Left lung (tissue), 4 donors: ENCODE measurements at regions not wholly inside any gene's neighbourhood (a gene's known extent, or its start where the extent isn't known, plus 50 kb on each side); places are given as distances from the start of the nearest gene placed in this dataset.

Experiments
- ATAC-seq: fragments of 200-7000 bp; cut with Tn5 transposase; one replicate; pipeline ENCODE4 v1.9.1; 2020; ENCODE audit warnings: moderate library complexity
- DNase-seq, 4 donors: peaks; one replicate each; pipeline ENCODE4 v3.0.0-alpha.2; 2013 to 2020
- H3K27ac ChIP-seq, 2 donors: fragments of 200-600 bp; sonication (generic) in 1 of 2; one replicate each; pipeline versions ENCODE4 v1.5.0 to v1.8.0; 2020 to 2021
- H3K27me3 ChIP-seq, 2 donors: fragments of 200-600 bp; sonication (generic) in 1 of 2; one replicate each; pipeline versions ENCODE4 v1.5.0 to v1.8.0; 2020 to 2021
- H3K36me3 ChIP-seq, 2 donors: fragments of 200-600 bp; sonication (generic) in 1 of 2; one replicate each; pipeline versions ENCODE4 v1.5.0 to v1.8.0; 2020 to 2021
- H3K4me1 ChIP-seq, 2 donors: fragments of 200-600 bp; one replicate each; pipeline ENCODE4 v1.8.0; 2021
- H3K4me3 ChIP-seq, 2 donors: fragments of 200-600 bp; sonication (generic) in 1 of 2; one replicate each; pipeline versions ENCODE4 v1.5.0 to v1.8.0; 2020 to 2021; ENCODE audit warnings: mild to moderate bottlenecking in 1 of 2
- H3K9me3 ChIP-seq, 2 donors: fragments of 200-600 bp; sonication (generic) in 1 of 2; one replicate each; pipeline versions ENCODE4 v1.5.0 to v1.8.0; 2020 to 2021
- intact Hi-C, 2 donors: fragments of 100-400 bp; cut with DNase I; formaldehyde crosslinking; loops; one replicate each; pipeline versions ENCODE4 v1.11.2 to v1.14.2; 2022
- TF ChIP-seq, protein P1 (sequence below), 2 donors: fragments of 200-600 bp; sonication (generic) in 1 of 2; IDR thresholded peaks; one replicate each; pipeline versions ENCODE4 v1.5.0 to v1.8.0; 2021; ENCODE audit warnings: antibody characterized with exemption in 2 of 2
- donor health status: DM: no; HTN: yes; CAD: no.
- donor health status: DM: no; HTN: no; CAD: no.

- DNase-seq (no peak), ATAC-seq (no peak)
- Histone ChIP-seq H3K36me3 (no peaks in the 10 kb centered on the region), H3K27me3 (no peaks in the 10 kb centered on the region), H3K4me3 (no peak overlapping the region), H3K9me3 (no peaks in the 10 kb centered on the region), H3K4me1 (peaks cover 0 to 9% of the 10 kb centered on the region in 2 donors), H3K27ac (no peak overlapping the region)
- intact Hi-C loops = no loop called here
- TF ChIP-seq, protein P1, sequence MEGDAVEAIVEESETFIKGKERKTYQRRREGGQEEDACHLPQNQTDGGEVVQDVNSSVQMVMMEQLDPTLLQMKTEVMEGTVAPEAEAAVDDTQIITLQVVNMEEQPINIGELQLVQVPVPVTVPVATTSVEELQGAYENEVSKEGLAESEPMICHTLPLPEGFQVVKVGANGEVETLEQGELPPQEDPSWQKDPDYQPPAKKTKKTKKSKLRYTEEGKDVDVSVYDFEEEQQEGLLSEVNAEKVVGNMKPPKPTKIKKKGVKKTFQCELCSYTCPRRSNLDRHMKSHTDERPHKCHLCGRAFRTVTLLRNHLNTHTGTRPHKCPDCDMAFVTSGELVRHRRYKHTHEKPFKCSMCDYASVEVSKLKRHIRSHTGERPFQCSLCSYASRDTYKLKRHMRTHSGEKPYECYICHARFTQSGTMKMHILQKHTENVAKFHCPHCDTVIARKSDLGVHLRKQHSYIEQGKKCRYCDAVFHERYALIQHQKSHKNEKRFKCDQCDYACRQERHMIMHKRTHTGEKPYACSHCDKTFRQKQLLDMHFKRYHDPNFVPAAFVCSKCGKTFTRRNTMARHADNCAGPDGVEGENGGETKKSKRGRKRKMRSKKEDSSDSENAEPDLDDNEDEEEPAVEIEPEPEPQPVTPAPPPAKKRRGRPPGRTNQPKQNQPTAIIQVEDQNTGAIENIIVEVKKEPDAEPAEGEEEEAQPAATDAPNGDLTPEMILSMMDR (IDR thresholded peaks at IDR 0.05) = no peak
Observed at GRCh38 chr17:55645361-55645760, 77.3 kb downstream of the TMEM100 start.

DNA sequence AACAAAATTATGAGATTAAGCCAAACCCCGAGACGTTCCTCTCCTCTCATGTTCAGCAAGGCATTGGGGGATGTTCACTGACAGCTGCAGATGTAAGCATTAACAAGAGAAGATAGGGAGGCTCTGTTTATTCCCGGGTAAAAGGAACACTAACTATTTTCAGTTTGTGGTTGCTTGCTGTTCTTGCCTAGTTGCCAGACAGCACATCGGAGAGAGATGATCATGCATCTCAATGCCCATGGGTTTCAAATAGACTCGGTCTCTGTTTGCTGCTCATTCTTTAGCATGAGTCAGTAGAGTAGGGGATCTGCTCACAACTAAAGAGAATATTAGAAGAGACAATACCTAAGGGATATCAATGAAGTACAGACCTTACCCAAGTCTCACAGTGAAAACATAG is 78.3 kb downstream of the TMEM100 start:
- TF ChIP-seq, protein P1 (IDR thresholded peaks at IDR 0.05) = no peak
- intact Hi-C loops = no loop called here
- no peak for ATAC-seq

DNA sequence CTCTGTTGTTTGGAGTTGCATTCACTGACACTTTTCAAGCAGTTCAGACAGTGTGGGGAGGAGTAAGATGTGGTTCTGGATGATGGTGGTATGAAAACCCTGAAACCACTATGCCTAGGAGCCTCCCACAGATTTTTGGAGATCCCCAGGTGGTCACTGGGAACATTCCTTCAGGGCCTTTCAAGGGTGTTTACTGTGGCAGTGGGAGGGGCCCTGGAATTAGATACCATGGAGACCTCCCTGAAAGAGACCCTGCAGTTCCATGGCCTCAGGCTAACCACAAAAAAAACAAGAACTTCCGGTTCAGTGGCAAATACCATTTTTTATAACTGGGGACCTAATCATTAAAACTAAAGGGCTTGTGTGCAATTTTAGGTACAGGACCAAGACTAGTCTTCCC is 79.9 kb downstream of the TMEM100 start:
- H3K36me3 ChIP-seq = no peaks in the 10 kb centered on the region
- H3K9me3 ChIP-seq = no peaks in the 10 kb centered on the region
- H3K4me3 ChIP-seq = no peak overlapping the region
- H3K27ac ChIP-seq = no peak overlapping the region
- ATAC-seq (no peak), DNase-seq (no peak)
- intact Hi-C loops = no loop called here
- H3K4me1 ChIP-seq = peaks cover 0 to 18% of the 10 kb centered on the region in 2 donors
- TF ChIP-seq, protein P1 (IDR thresholded peaks at IDR 0.05) = no peak
- no peaks in the 10 kb centered on the region for H3K27me3 ChIP-seq

More for the DNA sequence above, 78.3 kb downstream of the TMEM100 start:
- no peaks in the 10 kb centered on the region for H3K9me3 ChIP-seq
- H3K4me1 ChIP-seq = peaks cover 0 to 16% of the 10 kb centered on the region in 2 donors
- no peak for DNase-seq
- H3K36me3 ChIP-seq = no peaks in the 10 kb centered on the region
- no peaks in the 10 kb centered on the region for H3K27me3 ChIP-seq
- no peak overlapping the region for H3K4me3 ChIP-seq
- no peak overlapping the region for H3K27ac ChIP-seq

- no peaks in the 10 kb centered on the region for H3K36me3 ChIP-seq
- peaks cover 0 to 18% of the 10 kb centered on the region in 2 donors for H3K4me1 ChIP-seq
- ATAC-seq = peak; percentile 88
- H3K4me3 ChIP-seq = no peak overlapping the region
- H3K9me3 ChIP-seq = no peaks in the 10 kb centered on the region
- peak in 3 of 4 donors; percentile 51 to 77 (median 60) for DNase-seq
- intact Hi-C loops = no loop called here
- H3K27ac ChIP-seq = no peak overlapping the region
- TF ChIP-seq, protein P1 (IDR thresholded peaks at IDR 0.05) = peak; percentile 61 to 69
- no peaks in the 10 kb centered on the region for H3K27me3 ChIP-seq
Observed at GRCh38 chr17:55641676-55642081, 81.0 kb downstream of the TMEM100 start.

DNA sequence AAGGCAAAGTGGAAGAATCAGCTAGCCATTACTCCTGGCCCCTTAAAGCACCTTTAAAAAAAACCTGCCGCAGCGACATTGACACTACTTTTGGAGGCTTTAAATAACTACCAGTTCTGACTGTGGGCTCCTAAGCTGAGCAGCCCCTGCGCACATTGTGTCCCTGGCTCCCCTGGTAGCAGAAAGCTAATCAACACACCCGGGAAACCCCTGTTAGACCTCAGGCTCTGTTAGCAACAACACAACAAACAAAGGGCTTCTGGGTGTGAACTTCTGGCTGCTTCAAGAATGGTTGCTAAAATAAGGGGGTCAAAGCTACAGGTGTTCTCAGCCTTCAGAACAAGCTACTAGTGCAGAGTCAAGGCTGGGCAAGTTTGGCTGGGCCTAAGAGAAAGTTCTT is 83.6 kb downstream of the TMEM100 start:
- H3K27me3 ChIP-seq = no peaks in the 10 kb centered on the region
- intact Hi-C loops = no loop called here
- no peak overlapping the region for H3K4me3 ChIP-seq
- TF ChIP-seq, protein P1 (IDR thresholded peaks at IDR 0.05) = no peak
- no peaks in the 10 kb centered on the region for H3K9me3 ChIP-seq
- DNase-seq = no peak
- no peak for ATAC-seq
- H3K4me1 ChIP-seq = peaks cover 6 to 35% of the 10 kb centered on the region in 2 donors
- H3K36me3 ChIP-seq = no peaks in the 10 kb centered on the region
- no peak overlapping the region for H3K27ac ChIP-seq
